ENCODE measurements at regions not wholly inside any gene's neighbourhood (a gene's known extent, or its start where the extent isn't known, plus 50 kb on each side); places are given as distances from the start of the nearest gene placed in this dataset.

GRCh38 chr12:53830631-53831030 is 78.9 kb upstream of the CISTR start:
- DNase-seq (ENCODE audit: low spot score): no peak
- no peak for TF ChIP-seq CTCF (IDR thresholded peaks at IDR 0.05)
- no peak overlapping the region for H3K27ac ChIP-seq
- no peak overlapping the region for H3K4me3 ChIP-seq

DNA sequence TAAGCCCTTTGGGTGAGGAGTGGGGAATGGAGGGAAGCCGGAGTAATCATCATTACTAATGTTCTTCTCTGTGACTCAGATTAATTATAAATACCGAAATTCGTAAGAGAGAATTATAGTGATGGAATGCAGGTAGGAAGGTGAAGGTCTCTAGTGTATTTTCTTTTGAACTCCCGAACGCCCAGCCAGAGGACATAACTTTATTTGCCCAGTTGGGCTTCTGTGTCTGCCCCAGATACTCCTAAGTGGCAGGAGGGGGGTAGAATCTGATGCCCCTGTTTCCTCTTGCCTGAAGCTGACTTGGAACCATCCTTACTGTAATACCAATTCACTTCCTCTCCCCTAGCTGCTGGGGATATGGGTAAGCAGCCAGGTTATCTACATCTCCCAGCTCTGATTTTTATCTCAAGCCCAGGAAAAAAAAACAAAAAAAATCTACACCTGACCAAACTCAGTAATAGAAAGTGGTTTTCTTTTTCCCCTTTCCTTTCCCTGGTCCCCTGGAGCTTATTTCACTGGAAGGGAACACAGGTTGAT is 84.4 kb upstream of the CISTR start:
- DNase-seq (ENCODE audit: low spot score): no peak
- no peak overlapping the region for H3K4me3 ChIP-seq
- no peak for TF ChIP-seq CTCF (IDR thresholded peaks at IDR 0.05)
- no peak overlapping the region for H3K27ac ChIP-seq

DNA sequence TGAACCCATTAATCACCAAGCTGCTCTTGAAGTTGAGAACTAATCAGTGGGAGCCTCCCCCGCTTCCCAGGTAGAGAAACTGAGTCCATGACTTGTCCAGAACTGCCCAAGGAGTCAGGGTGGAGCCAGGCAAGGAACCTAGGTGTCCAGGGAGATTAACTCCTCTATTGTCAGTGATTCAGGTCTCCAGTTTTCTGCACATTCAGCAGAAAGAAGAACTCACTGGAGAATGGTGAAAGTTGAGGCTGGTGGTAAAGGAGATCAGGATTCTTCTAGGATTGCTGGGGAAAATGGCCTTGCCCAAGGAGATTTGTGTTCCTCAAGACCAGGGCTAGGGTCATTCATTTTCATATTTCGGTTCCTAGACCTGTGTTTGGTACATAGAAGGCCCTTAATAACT is 87.2 kb upstream of the CISTR start:
- H3K4me3 ChIP-seq: no peak overlapping the region
- TF ChIP-seq CTCF (IDR thresholded peaks at IDR 0.05): no peak
- no peak overlapping the region for H3K27ac ChIP-seq
- no peak for DNase-seq (ENCODE audit: low spot score)

- Histone ChIP-seq H3K27ac (no peak overlapping the region), H3K4me3 (no peak overlapping the region)
- DNase-seq (ENCODE audit: low spot score): no peak
- no peak for TF ChIP-seq CTCF (IDR thresholded peaks at IDR 0.05)
These were observed 88.5 kb upstream of the CISTR start for GRCh38 chr12:53840316-53840715.

- Histone ChIP-seq H3K4me3 (no peak overlapping the region), H3K27ac (no peak overlapping the region)
- no peak for DNase-seq (ENCODE audit: low spot score)
- no peak for TF ChIP-seq CTCF (IDR thresholded peaks at IDR 0.05)
These were observed 90.9 kb upstream of the CISTR start for GRCh38 chr12:53842686-53843085.

DNA sequence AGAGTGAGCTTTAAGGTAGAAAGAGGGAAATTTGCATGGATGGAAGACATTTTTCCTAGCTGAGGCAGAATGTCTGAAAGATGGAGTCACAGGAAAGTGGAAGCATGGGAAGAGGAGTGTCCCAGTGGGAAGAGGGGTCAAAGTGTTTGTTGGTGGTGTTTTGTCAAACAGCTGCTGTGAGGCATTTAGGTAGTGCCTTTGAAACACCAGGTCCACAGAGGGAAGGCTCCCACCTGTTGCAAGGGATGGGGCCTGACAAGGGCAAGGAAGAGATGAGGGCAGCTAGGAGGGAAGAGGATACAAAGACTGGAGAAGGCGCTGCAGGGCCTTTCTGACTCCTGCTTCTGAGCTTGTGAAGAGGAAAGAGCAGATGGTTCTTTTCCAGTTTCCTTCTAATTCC is 91.8 kb upstream of the CISTR start:
- Histone ChIP-seq H3K4me3 (no peak overlapping the region), H3K27ac (no peak overlapping the region)
- no peak for DNase-seq (ENCODE audit: low spot score)
- no peak for TF ChIP-seq CTCF (IDR thresholded peaks at IDR 0.05)

GRCh38 chr12:53844994-53845844 is 93.4 kb upstream of the HOXC13 start:
- H3K4me3 ChIP-seq: no peak overlapping the region
- TF ChIP-seq CTCF (IDR thresholded peaks at IDR 0.05): no peak
- DNase-seq (ENCODE audit: low spot score): no peak
- peak overlapping the region in 1 of 2 donors; percentile 15 for H3K27ac ChIP-seq
